Activated T-helper 1 cell treated with Interleukin-2 at 50 U/mL for 16 hours (primary cell): ENCODE measurements at regions not wholly inside any gene's neighbourhood (a gene's known extent, or its start where the extent isn't known, plus 50 kb on each side); places are given as distances from the start of the nearest gene placed in this dataset.
A peak's percentile ranks its signal among the peaks of the same experiment; 100 is the strongest.
"Not testable (repeated sequence)": the region's sequence is repeated elsewhere in the genome, so short reads cannot be mapped to it uniquely, and the experiment has no call there.

ENCODE experiments used
- DNase-seq: peaks from one replicate; pipeline ENCODE4 v3.0.0-alpha.2; 2020; ENCODE audit warnings: low read depth

GRCh38 chr21:5133824-5134223, 5387.6 kb upstream of the TPTE start:
- not testable (repeated sequence) for DNase-seq

GRCh38 chr21:5136406-5136805, 5385.0 kb upstream of the TPTE start:
- DNase-seq: not testable (repeated sequence)

GRCh38 chr21:5137006-5137405, 5384.4 kb upstream of the TPTE start:
- DNase-seq: not testable (repeated sequence)

GRCh38 chr21:5138687-5139086, 5382.7 kb upstream of the TPTE start:
- DNase-seq: not testable (repeated sequence)

GRCh38 chr21:5139528-5139927, 5381.9 kb upstream of the TPTE start:
- DNase-seq: not testable (repeated sequence)

GRCh38 chr21:5143011-5143410, 5378.4 kb upstream of the TPTE start:
- DNase-seq: not testable (repeated sequence)

GRCh38 chr21:5144731-5145130, 5376.7 kb upstream of the TPTE start:
- not testable (repeated sequence) for DNase-seq

DNA sequence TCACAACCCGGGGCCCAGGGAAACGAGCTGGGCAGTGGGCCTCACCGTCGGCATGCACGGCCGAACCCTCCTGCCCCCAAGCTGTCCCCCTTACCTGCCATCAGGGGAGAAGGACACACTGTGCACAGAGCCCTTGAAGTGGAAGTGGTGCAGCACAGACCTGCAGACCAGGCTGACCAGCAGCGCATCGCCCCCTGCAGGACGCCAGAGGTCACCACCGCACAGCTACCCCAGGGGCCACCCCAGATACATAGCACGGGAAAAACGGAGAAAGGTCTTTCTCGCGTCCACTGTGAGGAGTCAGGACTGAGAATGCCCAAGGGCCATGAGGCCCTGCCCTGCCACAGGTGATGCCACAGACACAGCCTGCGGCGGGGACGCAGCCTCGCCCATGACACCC, 5373.7 kb upstream of the TPTE start:
- not testable (repeated sequence) for DNase-seq

GRCh38 chr21:5149222-5149621, 5372.2 kb upstream of the TPTE start:
- DNase-seq: not testable (repeated sequence)

DNA sequence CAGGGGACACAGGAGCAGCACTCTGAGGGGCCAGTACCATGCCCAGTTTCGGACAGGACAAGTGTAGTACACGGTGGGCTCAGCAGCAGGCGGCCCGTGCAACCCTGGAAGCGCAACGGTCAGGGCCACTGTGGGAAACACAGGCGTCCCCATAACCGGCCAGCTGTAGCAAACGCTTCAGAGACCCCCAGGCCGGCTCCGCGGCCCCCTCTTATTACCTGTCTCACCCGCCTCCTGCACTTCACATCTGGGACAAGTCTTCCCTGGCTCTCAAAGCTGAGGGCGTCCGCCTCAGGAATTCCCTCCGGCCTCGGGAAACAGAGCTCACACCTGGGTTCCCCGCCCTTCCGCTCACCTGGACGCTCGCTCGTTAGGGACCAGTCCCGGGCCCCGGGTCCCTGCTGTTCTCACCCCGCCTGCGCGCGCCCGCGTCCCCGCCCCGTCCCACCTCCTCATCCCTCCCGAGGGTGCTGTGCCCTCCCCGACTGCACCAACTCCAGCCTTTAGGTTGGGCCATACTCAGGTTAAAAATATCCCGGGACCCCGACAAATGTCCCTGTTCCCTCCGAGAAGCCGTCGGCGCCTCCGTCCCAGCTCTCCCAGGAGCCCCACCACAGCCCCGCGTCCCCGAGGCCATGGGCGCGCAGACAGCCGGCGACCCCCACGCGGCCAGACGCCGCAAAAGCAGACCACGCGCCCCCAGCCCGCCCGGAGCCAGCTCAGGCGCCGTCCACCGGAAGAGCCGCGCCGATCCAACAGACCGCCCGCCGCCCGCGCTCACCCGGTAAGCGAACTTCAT, 5367.3 kb upstream of the TPTE start:
- DNase-seq: not testable (repeated sequence)

DNA sequence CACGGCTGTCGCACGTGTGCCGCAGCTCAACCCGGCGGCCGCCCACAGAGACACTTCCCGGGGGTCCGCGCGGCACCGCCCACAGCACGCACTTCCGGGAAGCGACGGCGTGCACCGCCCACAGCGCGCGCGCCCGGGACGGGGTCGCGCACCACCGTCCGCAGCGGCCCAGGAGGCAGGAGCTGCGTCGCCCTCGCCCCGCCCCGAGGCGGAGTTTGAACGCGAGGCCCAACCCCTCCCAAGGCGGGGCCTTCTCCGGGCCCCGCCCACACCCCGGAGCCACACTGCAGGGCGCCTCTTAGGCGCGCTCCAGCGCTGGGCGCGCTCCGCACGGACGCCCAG, 5366.8 kb upstream of the TPTE start:
- peak; percentile 77 for DNase-seq

DNA sequence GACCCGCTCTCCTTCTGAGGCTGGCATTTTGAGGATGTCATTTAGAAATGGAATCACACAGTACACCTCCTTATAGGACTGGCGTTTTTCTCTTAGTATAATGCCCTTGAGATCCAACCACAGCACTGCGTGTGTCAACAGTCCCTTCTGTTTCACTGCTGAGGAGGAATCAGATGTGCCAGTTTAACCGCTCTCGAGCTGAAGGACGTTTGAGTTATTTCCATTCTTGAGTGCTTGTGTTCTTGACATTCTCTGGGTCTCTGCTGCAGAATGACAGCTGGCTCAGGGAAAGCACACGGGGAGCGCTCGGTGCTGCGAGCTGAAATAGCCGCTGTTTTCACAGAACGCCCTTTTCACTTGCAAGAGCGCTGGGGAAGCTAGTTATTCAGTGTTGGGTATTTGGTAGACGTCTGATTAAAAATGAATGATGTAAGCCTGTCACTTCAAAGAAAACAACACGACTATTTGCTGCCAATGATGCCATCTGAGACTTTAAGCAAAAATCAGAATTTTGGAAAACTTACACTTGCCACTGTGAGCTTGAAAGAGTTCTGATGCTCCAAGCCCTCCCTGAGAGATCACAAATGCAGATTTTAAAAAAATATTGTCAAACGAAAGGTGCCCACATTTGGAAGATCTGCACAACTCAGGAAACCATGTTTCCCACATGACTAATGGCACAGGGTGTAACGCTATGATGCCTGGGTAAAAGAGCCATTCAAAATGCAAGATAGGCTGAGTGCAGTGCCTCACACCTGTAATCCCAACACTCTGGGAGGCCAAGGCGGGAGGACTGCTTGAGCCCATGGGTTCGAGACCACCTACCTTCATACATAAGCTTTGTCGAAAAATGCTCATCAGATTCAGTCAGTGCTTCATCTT, 5358.4 kb upstream of the TPTE start:
- not testable (repeated sequence) for DNase-seq

GRCh38 chr21:5165829-5166228, 5355.6 kb upstream of the TPTE start:
- DNase-seq: not testable (repeated sequence)
